ENCODE measurements at regions not wholly inside any gene's neighbourhood (a gene's known extent, or its start where the extent isn't known, plus 50 kb on each side); places are given as distances from the start of the nearest gene placed in this dataset.
"Not testable (repeated sequence)": the region's sequence is repeated elsewhere in the genome, so short reads cannot be mapped to it uniquely, and the experiment has no call there.

DNA sequence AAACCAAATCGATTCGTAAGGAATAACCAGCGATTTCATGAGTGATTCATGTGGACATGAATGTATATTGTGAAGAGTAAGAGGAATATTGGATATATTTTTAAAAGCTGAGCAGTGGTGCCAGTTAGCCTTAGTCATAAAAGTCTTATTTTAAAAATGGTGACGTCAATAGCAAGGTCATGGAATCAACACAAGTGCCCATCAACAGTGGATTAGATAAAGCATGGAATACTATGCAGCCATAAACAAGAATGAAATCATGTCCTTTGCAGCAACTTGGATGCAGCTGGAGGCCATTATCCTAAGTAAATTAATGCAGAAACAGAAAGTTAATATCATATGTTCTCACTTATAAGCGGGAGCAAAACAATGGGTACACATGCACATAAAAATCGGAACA lies 89.0 kb upstream of the STOX2 start:
- DNase-seq = no peak

DNA sequence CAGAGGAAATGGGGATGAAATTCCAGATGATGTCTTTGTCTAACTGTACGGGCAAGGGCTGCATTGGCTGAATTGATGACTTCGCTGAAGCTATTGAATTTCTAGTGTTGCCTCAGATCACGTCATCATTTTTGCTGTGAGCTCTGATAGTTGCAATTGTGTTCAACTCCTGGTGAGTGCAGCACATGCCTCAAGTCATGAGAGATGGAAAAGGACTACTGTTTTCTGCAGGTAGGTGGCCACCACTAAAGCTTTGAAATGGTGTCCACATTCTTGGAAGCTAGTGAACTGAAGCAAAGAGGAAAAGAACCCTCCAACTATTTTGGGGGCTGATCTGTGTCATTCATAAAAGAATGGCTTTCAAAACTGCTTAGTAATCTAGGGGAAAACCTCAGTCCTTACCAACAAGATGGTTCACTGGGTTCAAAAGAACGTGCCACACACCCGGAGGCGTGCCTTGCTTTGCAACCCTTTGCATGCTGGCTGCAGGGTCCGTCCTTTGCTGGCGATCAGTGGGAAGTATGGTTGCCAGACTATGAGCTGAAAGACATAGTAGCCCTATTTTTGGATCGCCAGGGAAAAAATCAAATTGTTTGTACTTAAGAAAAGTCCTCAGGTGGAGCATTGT lies 88.1 kb upstream of the STOX2 start:
- no peak for DNase-seq

DNA sequence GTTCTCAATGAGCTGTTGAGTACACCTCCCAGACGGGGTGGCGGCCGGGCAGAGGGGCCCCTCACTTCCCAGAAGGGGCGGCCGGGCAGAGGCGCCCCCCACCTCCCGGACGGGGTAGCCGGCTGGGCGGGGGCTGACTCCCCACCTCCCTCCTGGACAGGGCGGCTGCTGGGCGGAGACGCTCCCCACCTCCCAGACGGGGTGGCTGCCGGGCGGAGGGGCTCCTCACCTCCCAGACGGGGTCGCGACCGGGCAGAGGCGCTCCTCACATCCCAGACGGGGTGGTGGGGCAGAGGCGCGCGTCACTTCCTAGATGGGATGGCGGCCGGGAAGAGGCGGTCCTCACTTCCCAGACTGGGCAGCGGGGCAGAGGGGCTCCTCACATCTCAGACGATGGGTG lies 86.5 kb upstream of the STOX2 start:
- DNase-seq = not testable (repeated sequence)

DNA sequence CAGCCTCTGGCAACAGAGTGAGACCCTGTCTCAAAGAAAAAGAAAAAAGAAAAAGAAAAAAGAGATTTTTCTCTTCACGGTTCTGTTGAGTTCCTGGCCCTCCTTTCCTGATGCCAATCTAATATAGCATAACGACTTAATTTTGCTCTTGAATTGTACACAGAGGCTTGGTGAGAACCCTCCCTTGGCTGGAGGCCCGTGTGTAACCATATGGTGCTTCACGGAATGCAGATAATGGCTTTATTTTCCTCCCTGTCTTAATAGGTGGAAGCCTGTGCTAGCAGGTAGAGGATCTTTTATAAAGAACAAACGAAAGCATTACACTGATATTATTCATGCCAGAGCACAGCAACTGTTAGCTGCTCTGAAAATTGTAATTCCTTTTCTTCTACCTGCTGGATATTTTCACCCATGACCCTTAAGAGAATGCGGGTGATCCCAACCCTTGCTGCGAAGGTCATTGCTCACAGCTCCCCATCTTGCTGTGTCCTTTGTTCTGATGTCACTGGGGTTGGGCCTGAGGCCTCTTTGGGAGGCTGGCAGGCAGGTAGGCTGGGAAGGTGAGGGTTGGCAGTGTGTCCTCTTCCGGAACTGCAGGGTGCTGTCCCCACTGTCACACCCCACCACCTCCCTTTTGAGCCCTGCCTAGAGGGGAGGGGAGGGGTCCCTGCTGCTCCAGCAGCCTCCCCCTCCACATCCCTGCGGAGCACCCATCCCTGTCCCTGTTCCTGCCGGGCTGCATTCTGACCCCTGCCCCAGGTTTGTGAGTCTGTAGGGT lies 83.8 kb upstream of the STOX2 start:
- DNase-seq = no peak

DNA sequence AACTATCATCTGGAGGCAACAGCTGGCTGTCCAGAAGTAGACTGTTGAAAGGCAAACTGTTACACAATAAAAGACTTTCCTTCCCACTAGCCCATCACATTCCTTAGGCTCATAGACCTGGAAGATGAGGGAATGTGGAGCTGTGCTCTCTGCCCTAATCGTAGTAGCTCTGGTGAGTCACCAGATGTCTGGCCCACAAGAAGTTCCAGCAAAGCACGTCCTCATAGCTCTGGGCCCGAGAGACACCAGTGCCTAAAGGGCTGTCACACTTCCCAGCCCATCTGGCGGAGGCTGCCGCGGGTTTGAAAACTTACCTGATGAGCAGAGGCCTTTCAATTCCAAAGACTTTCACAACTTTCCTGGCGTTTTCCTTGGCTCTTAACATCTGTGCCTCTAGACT lies 81.7 kb upstream of the STOX2 start:
- no peak for DNase-seq

DNA sequence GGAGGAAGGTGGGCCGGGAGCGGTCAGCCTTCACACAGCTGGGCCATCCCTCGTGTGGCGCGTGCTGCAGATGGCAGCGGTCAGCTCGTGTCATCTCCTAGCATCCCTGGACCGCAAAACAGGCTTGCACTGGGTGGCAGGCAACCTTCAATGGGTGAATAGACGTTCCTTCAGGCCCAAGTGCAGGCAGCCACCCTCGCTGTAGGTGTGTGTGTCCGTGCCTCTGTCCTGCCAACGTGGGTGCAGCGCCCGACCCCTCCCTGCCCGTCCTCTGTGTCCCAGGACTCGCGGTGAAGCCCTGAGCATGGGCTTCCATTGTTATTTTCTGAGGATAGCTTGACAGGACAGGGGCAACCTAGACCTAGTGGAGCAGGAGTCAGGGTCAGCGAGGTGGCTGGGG lies 79.8 kb upstream of the STOX2 start:
- DNase-seq = no peak

DNA sequence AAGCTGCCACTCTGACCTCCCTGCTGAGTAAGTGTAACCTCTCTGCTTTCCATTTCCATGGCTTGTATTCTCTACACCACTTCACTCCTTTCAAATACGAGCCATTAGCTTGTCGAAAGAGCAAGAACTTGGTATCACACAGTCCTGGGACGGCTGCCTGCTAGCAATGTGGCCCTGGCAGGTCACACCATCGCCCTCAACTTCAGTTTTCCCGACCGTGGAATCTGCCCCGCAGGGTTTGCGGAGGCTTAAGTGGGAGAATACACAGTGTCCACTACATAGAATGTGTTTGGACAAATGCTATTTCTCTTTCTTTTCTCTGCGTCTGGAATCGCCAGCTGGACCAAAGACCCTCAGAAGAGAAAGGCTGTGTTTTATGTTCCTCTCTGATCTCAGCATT lies 78.6 kb upstream of the STOX2 start:
- no peak for DNase-seq

DNA sequence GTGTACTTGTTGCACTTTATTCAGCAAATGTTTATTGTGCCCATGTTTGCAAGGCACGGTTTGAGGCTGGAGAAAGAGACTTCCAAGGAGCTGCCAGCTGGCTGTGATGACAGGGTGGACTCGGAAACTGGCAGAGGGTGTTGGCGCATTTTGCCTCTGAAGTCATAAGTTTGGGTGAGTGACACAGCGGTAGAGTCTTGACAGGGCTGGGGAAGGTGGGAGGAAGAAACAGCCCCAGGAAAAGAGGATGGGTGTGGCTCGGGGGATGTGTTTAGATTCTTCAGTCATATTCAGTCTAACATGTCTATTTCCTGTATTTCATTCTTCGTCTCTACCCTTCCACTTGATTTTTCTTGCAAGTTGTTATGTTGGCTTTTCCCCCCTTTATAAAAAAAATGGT lies 77.0 kb upstream of the STOX2 start:
- DNase-seq = no peak

DNA sequence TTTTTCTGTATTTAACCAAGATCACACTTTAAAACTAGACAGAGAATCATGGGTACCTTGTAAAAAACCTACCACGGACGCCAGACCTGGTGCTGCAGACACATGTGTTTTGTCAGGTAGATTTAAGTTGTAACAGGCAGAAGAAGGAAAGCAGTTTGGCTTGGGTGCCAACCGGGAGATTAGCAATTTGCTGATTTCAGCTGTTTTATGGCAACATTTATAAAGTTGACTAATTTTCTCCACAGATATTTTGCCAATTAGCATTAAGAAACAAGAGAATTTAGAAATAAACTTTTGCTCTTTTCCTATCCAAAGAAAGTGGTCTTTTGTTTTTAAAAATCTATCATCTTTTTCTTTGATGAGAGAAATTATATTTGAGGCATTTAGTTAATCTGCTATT lies 76.3 kb upstream of the STOX2 start:
- DNase-seq = no peak

DNA sequence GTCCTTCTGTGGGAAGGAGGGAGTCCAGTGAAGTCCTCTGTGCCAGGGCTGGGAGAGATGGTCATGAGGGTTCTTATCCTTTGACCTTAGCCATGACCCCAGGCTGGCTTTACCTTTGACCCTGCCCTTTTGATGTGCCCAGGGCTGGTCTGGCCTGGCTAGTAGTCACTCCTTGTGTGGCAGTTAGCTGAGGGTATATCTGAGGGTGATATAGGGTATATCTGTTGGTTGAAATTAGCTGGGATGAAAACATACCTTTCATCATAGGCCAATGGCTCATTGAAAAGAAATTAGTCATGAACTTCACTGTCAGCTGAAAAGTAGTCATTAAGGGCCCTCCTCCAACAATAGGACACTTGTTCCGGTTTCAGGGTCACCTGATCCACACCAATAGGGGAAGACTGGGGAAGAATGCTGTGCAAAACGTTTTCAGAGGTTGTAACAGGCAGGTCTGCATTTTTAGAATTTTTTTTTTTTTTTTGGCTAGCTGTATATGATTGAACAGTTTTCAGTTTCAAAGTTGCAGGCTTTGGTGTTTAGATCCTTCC lies 74.6 kb upstream of the STOX2 start:
- no peak for DNase-seq

DNA sequence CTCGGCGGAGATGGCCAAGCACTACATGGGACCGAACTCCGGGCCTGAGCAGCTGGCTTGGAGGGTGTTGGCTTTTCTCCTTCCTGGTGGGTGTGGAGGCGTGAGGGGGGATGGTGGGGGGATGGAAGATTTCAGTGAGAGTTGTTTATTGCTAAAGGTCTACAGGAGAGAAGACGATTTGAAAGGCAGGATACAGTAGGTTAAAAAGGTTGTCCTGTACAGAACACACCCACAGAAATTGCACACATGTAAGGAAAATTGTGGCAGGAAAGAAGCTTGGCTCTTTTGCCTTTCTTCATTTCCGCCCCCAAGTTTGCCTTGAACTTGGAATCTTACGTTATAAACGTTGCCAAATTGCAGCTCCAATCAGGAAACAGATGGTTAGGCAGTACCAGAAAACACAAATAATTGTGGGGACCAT lies 74.1 kb upstream of the STOX2 start:
- DNase-seq = no peak

DNA sequence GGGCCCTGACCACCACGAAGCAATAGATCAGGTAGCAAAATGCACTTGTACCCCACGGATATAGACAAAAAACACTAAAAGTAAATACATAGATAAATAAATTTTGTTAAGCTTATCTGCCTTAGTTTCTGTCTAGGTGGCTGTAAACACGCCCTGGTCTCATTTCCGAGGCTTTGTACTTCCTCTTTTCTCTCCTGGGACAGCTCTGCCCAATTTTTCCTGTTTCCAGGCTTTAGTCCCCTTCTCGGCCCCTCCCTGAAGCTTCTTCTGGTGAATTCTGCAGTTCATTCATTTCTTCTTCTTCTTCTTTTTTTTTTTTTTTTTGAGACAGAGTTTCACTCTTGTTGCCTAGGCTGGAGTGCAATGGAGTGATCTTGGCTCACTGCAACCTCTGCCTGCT lies 73.4 kb upstream of the STOX2 start:
- no peak for DNase-seq

DNA sequence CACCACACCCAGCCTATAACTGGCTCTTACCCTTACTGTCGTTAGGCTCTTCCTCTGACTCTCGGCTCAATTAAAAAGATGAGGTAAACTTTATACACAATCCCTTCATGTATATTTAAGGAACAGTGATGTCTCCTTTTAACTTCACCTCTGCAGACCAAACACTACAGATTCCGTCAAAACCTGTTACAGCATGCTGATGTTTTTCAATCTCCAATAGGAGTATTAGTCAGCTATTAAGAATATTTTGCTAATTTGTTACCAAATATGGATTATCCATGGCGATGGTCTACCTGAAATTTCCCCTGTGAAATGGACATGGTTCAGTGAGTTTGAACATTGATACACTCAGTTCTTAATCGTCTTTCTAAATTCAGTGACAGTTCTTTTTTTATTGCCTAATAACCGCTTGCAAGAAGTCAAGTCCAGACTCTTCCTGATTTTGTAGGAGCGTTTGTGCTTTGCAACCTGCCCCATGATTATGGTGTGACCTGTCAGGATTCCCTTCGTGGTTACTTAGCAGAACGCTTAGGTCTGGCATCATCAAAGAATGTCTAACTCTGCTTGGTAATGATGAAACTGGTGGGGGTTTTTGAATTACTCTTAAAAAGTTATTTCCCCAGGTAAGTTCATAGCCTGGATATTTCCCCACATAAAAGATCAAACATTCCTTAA lies 72.2 kb upstream of the STOX2 start:
- no peak for DNase-seq

DNA sequence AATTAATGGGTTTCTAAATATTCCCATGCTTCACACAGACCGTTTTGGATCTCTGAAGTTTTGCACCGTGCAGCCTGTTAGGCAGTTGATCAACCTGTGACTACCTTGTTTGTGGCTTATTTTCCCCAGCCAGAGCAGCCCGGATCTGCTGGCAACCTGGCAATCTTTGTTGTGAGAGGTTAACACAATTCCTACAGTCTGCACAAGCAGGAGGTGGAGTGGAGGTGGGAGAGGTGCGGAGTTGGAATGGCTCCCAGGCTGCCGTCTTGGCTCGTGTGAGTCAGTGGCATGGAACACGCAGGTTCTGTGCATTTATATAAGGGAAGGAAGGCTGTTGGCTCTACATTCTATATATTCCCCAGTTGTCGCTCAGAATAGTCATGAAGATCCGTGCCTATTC lies 70.9 kb upstream of the STOX2 start:
- no peak for DNase-seq

DNA sequence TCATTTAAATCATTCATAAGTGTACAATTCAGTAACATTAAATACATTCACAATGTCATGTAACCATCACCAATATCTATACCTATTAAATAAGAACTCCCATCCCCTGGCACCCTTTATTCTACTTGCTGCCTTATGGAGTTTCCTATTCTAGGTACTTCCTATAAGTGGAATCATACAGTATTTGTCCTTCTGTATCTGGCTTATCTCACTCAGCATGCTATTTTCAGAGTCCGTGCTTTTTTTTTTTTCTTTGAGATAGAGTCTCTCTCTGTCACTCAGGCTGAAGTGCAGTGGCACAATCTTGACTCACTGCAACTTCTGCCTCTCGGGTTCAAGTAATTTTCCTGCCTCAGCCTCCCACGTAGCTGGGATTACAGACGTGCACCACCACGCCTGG lies 67.9 kb upstream of the STOX2 start:
- DNase-seq = no peak

DNA sequence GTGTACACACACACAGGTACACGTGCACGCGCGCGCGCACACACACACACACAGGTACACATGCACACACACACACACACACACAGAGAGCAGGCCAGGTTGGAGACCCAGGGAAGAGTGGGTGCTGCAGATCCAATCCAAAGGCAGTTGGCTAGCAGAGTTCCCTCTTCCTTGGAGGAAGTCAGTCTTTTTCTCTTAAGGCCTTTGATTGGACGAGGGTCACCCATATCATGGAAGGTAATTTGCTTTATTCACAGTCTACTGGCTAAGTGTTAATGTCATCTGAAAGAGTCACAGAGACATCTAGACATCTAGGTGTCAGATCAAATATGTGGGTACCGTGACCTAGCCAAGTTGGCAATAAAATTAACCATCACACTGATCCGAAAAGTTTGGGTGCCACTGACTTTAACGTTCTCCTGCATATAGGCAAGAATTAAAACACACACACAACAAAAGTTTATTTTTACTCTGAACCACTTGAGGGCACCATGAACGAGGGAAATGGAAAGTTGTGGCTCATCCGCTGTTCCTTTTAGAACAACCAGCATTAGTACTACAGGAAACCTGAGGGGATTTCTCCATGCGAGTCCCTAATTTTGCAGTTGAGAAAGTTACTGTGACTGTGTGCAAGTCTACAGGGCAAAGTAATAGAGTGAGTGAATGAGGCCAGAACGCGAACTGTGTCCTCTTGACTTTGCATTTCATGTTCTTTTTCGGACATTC lies 66.0 kb upstream of the STOX2 start:
- no peak for DNase-seq

DNA sequence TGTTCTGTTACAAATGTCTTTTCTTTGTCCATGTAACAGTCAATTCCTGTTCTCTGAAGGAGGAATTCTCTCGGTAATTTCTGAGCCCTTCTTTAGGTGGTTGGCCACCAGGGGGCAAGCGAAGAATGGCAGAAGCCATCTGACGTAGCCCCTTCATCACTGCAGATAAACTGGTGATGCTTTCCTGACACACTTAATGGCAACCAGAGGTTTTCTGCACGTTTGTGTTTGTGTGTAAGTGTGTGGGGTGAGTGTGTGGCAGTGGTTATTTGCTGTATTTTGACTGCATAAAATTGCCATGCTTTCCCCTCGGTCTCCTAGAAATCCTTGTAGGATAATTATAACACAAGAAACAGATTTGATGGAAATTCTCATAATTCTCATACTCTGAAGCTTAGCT lies 64.8 kb upstream of the STOX2 start:
- peak; percentile 65 for DNase-seq

DNA sequence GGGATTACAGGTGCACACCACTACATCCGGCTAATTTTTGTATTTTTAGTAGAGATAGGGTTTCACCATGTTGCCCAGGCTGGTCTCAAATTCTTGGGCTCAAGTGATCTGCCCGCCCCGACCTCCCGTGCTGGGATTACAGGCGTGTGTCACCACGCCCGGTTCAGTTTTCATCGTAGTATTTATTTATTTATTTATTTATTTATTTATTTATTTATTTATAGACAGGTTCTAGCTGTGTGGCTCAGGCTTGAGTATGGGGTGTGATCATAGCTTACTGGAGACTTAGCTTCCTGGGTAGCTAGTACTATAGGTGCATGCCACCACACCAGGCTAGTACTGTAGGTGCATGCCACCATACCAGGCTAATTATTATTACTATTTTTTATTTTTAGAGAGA lies 64.1 kb upstream of the STOX2 start:
- DNase-seq = no peak

DNA sequence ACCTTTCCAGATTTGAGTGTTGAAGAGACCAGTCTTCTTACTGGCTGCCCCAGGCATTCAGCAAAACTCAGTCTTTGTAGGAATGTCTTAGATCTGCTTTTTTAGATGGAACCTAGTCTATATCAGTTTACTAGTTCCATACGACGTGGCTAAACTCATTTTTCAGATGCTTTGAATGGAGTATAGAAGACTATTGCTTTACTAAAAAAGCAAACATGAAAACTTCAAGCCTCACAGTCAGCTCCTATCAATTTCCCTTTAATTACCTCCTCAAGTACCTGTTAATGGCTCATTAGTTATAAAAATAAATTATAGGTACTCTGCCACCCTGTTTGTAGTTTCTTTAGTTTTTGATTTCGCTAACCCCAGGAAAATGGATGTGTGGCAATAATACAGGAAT lies 63.0 kb upstream of the STOX2 start:
- DNase-seq = no peak

DNA sequence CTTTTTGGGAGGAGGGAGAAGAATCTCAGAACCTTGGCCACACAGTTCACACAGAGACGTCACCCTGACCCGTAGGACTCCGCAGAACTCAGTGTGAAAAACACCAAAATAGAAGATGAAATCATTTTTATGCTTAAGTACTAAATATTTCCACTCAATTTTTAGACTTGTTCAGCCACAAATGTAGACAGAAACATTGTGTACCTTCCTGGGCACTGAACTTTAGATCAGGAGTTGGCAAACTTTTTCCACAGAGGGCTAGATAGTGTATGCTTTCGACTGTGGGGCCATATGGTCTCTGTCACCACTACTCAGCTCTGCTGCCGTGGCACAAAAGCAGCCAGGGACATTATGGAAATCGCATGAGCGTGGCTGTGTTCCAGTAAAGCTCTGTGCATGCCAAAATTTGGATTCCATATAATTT lies 61.8 kb upstream of the STOX2 start:
- DNase-seq = no peak

DNA sequence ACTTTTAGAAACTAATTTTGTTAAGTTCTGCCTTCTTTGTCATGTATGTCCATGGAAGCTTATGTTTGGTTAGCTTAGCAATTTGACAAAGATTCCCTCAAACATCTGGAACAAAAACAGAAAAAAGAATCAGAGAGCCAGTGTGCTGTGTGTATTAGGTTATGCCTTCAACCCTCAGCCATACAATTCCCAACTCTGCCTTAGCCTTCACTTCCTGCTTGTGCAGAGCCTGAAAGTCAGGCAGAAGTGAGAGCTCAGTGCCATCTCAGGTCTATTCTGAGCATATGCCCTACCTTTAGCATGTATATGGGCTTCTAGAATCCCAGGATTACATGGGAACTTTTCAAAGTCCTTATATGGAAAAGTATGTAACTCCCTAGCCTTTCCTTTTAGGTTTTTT lies 58.2 kb upstream of the STOX2 start:
- DNase-seq = no peak

DNA sequence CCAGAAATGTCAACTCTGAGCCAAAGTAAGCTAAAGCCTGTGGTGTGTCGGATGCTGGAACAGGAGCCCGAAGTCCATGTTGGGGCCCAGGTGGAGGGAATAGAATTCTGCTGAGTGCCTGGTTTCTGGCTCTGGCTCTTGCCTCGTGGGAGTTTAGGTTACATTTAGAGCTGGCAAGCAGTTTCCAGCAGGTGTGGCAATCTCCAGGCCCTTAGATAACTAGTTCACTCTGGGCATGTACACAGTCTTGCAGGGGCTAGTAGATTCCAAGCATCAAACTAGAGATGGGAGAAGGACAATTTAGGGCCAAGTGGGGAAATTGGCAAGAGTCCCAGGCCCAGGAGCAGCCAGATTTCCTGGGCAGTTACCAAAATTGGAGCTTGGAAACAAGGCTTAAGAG lies 56.3 kb upstream of the STOX2 start:
- no peak for DNase-seq

DNA sequence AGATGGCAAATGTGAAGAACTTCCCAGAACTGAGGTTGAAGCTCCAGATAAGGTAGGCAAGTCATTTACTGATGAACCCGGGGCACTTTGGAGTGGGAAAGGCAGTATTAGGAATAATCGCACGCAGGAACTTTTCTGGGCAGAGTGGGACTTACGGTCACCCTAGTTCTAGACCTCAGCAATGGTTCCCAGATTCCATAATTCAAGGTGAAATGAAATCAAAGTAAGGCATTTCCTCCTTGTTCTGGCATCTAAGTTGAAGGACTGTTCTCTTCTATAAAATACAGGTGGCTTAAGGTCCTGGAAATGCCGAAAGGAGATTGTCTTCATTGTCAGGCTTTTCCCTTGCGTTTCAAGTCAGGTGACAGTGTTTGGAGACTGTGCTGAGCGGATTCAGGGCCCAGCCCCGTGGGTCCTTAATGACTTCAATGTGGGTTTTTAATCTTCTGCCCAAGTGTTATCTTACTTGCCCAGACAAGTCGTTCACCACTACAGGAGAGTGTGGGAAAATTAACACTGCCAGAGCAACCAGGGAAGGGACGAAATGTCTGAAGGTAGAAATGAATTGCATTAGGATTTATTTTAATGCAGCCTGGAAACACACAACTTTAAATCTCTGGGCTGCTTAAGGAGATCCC lies 52.1 kb upstream of the STOX2 start:
- no peak for DNase-seq
